ENCODE measurements at regions not wholly inside any gene's neighbourhood (a gene's known extent, or its start where the extent isn't known, plus 50 kb on each side); places are given as distances from the start of the nearest gene placed in this dataset.

DNA sequence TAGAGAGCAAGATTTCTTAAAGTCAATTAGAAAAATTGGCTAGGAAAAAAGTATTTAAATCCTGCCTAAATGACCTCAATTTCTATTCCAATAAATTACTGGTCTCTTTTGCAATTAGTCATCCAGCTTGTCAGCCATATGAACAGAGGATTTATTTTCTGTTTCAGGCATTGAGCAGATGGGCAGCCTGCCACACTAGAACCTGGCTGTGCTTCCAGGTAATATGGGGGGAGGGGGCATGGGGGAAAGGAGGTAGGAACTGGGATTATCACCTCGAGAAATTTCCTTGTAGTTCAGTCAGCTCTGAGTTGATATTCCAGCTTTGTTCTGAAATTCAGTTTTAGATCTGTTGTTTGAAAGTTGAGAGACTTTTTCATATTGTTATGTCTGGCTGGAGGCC is 206.3 kb upstream of the LCORL start (continued):
- TF ChIP-seq, protein P1, sequence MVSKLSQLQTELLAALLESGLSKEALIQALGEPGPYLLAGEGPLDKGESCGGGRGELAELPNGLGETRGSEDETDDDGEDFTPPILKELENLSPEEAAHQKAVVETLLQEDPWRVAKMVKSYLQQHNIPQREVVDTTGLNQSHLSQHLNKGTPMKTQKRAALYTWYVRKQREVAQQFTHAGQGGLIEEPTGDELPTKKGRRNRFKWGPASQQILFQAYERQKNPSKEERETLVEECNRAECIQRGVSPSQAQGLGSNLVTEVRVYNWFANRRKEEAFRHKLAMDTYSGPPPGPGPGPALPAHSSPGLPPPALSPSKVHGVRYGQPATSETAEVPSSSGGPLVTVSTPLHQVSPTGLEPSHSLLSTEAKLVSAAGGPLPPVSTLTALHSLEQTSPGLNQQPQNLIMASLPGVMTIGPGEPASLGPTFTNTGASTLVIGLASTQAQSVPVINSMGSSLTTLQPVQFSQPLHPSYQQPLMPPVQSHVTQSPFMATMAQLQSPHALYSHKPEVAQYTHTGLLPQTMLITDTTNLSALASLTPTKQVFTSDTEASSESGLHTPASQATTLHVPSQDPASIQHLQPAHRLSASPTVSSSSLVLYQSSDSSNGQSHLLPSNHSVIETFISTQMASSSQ (IDR thresholded peaks at IDR 0.05; ENCODE audit: low read depth) = no peak
- TF ChIP-seq, protein P1 (CRISPR knock-in tag; IDR thresholded peaks at IDR 0.05; ENCODE audit: borderline replicate concordance) = no peak
- no peak for TF ChIP-seq SMAD9 (CRISPR knock-in tag; IDR thresholded peaks at IDR 0.05)
- TF ChIP-seq, protein P2, sequence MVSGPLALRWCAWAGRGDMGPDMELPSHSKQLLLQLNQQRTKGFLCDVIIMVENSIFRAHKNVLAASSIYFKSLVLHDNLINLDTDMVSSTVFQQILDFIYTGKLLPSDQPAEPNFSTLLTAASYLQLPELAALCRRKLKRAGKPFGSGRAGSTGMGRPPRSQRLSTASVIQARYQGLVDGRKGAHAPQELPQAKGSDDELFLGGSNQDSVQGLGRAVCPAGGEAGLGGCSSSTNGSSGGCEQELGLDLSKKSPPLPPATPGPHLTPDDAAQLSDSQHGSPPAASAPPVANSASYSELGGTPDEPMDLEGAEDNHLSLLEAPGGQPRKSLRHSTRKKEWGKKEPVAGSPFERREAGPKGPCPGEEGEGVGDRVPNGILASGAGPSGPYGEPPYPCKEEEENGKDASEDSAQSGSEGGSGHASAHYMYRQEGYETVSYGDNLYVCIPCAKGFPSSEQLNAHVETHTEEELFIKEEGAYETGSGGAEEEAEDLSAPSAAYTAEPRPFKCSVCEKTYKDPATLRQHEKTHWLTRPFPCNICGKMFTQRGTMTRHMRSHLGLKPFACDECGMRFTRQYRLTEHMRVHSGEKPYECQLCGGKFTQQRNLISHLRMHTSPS (CRISPR knock-in tag; IDR thresholded peaks at IDR 0.05; ENCODE audit: low read depth) = no peak
- TF ChIP-seq SAP130 (CRISPR knock-in tag; IDR thresholded peaks at IDR 0.05; ENCODE audit: low read depth) = no peak
- TF ChIP-seq MBNL3 (CRISPR knock-in tag; conservative IDR thresholded peaks at IDR 0.05) = no peak
- no peak for TF ChIP-seq ZSCAN21 (CRISPR knock-in tag; IDR thresholded peaks at IDR 0.05; ENCODE audit: borderline replicate concordance)
- no peak for TF ChIP-seq HNRNPK (IDR thresholded peaks at IDR 0.05; ENCODE audit: low read depth, low read length, poor library complexity, severe bottlenecking)

Measured in HepG2 (cell line).